Mucosa of descending colon (tissue), 3 donors: ENCODE measurements at regions not wholly inside any gene's neighbourhood (a gene's known extent, or its start where the extent isn't known, plus 50 kb on each side); places are given as distances from the start of the nearest gene placed in this dataset.

Experiments used
- ATAC-seq: fragments of 200-7000 bp; cut with Tn5 transposase; one replicate; pipeline ENCODE4 v1.9.1; 2020; ENCODE audit warnings: mild to moderate bottlenecking, moderate library complexity
- DNase-seq, 3 donors: peaks; one replicate each; pipeline ENCODE4 v3.0.0-alpha.2; 2020
- H3K36me3 ChIP-seq: fragments of 200-600 bp; one replicate; pipeline ENCODE4 v1.8.0; 2021; ENCODE audit warnings: low read depth, mild to moderate bottlenecking
- H3K4me1 ChIP-seq: fragments of 200-600 bp; one replicate; pipeline ENCODE4 v1.8.0; 2021; ENCODE audit warnings: low read depth, mild to moderate bottlenecking
- H3K4me3 ChIP-seq: fragments of 200-600 bp; one replicate; pipeline ENCODE4 v1.8.0; 2021; ENCODE audit warnings: mild to moderate bottlenecking
- H3K9me3 ChIP-seq: fragments of 200-600 bp; one replicate; pipeline ENCODE4 v1.8.0; 2021; ENCODE audit warnings: mild to moderate bottlenecking
- CTCF ChIP-seq: fragments of 200-600 bp; IDR thresholded peaks from one replicate; pipeline ENCODE4 v1.8.0; 2022; ENCODE audit warnings: antibody characterized with exemption, mild to moderate bottlenecking
- intact Hi-C, 2 donors: fragments of 100-400 bp; cut with DNase I in 1 of 2; cut with micrococcal nuclease in 1 of 2; formaldehyde crosslinking; loops; one replicate each; pipeline versions ENCODE4 v1.11.0 to v1.11.1; 2022; cut with DNase I, micrococcal nuclease
- donor health status: DM: no; HTN: no; CAD: no; lungs with moderate emphysema.
- donor health status: DM: no; HTN: no; CAD: no.
- donor health status: DM: no; HTN: yes; CAD: no.

DNA sequence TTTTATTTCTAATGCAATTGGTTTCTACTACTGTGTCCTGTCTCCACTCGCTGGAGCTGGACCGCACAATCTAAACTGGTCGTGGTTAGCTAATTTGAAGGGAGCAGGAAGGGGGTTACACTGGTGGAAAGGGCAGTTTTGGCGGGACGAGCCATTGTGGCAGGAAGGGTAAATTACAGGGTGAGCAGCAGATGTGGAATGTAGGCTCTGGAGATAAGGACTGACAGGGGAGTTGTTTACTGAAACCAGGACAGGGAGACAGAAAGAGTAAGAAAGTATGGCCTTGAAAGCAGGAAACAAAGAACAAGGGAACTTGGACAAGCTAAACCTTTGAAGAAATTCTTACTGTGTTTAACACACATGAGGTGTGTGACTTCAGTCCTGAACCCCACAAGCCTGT, 147.8 kb downstream of the ATXN7L3B start:
- TF ChIP-seq CTCF: no peak
- Histone ChIP-seq H3K36me3 (no peaks in the 10 kb centered on the region), H3K9me3 (no peaks in the 10 kb centered on the region), H3K4me3 (no peak overlapping the region), H3K4me1 (no peaks in the 10 kb centered on the region)
- DNase-seq (no peak), ATAC-seq (no peak)
- intact Hi-C loops: no loop called here

- no peaks in the 10 kb centered on the region for H3K36me3 ChIP-seq
- TF ChIP-seq CTCF: no peak
- H3K4me3 ChIP-seq: no peak overlapping the region
- H3K4me1 ChIP-seq: no peaks in the 10 kb centered on the region
- DNase-seq (no peak), ATAC-seq (no peak)
- intact Hi-C loops: no loop called here
- H3K9me3 ChIP-seq: no peaks in the 10 kb centered on the region
These were observed 151.5 kb downstream of the ATXN7L3B start for GRCh38 chr12:74689071-74689655.

DNA sequence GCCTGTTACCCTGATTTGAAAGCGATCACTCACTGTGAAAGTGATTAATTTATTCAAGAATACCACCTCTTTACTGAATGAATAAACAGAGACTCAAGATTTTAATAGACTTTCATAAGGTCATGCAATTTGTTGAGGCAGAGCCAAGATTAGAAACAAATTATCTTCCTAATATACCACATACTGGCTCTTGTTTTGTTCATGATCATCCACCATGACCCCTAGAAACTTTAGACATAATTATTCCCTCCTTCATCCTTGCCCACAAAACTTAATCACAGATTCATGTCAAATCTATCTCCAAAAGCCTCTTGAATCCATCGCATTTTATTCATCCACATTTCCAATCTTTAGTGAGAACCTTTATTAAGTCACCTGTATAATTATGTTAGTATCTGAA, 152.3 kb downstream of the ATXN7L3B start:
- Histone ChIP-seq H3K36me3 (no peaks in the 10 kb centered on the region), H3K4me3 (no peak overlapping the region), H3K4me1 (no peaks in the 10 kb centered on the region), H3K9me3 (no peaks in the 10 kb centered on the region)
- intact Hi-C loops: no loop called here
- DNase-seq (no peak), ATAC-seq (no peak)
- no peak for TF ChIP-seq CTCF

DNA sequence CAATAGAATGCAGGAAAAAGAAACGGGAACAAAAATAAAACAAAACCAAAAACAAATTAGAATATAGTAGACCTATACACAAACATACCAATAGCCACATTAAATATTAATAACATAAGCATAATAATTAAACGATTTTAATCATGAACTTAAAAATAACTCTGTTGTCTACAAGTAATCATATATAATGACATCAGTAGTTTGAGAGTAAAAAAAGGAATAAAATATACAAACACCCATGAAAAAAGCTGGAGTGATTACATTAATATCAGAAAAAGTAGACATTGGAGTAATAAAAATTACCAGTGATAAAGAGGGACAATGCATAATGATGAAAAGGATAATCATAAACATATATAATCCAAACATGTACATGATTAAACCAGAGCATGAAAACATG, 181.8 kb downstream of the ATXN7L3B start:
- intact Hi-C loops: no loop called here
- no peaks in the 10 kb centered on the region for H3K4me1 ChIP-seq
- no peak for DNase-seq
- TF ChIP-seq CTCF: no peak
- no peaks in the 10 kb centered on the region for H3K36me3 ChIP-seq
- no peak for ATAC-seq
- no peaks in the 10 kb centered on the region for H3K9me3 ChIP-seq
- H3K4me3 ChIP-seq: no peak overlapping the region

GRCh38 chr12:74722709-74723108, 185.1 kb downstream of the ATXN7L3B start:
- no peaks in the 10 kb centered on the region for H3K36me3 ChIP-seq
- TF ChIP-seq CTCF: no peak
- intact Hi-C loops: no loop called here
- H3K4me1 ChIP-seq: no peaks in the 10 kb centered on the region
- H3K4me3 ChIP-seq: no peak overlapping the region
- ATAC-seq: no peak
- H3K9me3 ChIP-seq: no peaks in the 10 kb centered on the region
- DNase-seq: no peak

GRCh38 chr12:74725154-74725553, 187.5 kb downstream of the ATXN7L3B start:
- H3K4me3 ChIP-seq: no peak overlapping the region
- H3K4me1 ChIP-seq: no peaks in the 10 kb centered on the region
- ATAC-seq (no peak), DNase-seq (no peak)
- no peak for TF ChIP-seq CTCF
- no peaks in the 10 kb centered on the region for H3K9me3 ChIP-seq
- intact Hi-C loops: no loop called here
- H3K36me3 ChIP-seq: no peaks in the 10 kb centered on the region
